Hypothalamus (tissue), 51 donors: ENCODE measurements at regions not wholly inside any gene's neighbourhood (a gene's known extent, or its start where the extent isn't known, plus 50 kb on each side); places are given as distances from the start of the nearest gene placed in this dataset.

Experiments
- DNase-seq, 51 donors: peaks; one replicate each; lab custom pipeline; 2025; lab: John Stamatoyannopoulos, UW

- no peak for DNase-seq
Measured at GRCh38 chr12:41897593-41897992, 247.1 kb downstream of the GXYLT1 start.

GRCh38 chr12:41893491-41893890 is 251.2 kb downstream of the GXYLT1 start:
- DNase-seq = no peak

- no peak for DNase-seq
Measured at GRCh38 chr12:41892302-41892701, 252.4 kb downstream of the GXYLT1 start.

DNA sequence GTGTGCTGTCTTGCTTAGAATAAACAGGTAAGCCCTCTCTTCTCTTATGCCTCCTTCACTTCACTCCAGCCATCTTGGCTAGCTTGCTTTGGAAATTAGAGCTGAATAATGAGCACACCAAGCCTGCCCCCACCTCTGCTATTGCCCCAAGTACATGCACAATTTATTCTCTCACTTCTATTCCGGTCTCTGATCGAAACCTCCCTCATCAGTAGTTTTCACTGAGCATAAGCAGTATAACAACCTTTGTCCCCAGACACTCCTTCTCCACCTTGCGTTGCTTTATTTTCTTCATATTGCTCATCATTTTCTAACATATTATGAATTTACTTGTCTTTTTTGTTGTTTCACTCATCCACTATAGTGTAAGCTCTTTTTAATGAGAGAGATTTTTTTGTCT is 253.4 kb downstream of the GXYLT1 start:
- no peak for DNase-seq

DNA sequence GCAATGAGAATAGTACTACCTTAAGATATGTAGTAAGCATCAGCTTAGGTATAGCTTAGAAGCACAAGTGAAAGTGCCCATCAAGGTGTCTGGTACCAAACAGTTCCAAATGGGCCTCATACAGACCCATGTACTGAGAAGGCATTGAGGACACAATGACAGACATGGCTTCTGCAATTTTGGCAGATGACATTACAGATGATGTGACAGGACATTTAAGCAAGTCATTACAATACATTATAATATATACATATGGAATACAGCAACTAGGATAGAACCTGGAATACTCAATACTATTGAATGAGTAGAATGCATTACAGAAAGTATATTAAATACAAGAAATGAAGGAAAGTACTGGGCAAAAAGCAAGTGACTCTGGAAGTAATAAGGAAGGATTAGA is 256.4 kb downstream of the GXYLT1 start:
- no peak for DNase-seq

DNA sequence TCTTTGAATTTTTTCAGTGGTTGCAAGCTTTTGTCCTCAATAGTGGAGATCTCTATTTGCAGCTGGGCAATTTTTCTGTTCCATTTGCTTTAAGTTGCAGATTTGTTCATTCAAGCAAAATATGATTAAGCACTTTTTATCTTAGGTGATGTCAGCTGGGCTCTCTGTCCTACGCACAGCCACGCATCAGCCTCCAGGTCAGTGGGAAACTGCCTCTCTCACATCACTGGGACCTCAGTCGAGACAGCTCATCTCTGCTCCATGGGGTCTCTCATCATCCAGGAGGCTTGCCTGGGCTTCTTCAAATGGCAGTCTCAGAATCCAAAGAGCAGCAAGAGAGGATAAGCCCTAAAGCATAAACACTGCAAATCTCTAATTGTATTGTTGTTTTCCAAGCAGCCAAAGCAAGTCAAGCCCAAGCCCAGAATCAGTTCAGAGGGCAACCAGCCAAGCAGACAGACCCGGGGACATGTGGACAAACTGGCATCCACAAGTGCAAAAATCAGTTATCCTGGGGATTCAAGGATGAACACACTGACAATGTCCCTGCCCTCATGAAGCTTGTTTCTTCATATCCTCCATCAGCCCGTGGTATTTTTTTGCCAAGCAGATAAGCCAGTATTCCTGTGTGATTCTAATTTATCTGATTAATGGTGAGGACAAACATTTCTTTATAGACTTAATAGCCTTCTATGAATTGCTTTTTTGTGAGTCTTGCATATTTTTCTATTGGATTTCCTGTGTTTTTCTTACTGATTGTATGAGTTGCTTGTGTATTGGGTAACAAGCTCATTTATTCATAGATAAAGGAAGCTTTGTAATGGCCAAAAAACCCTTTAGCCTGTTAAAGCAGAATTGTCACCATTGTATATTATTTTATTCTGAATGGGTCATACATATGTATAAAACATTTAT is 262.5 kb downstream of the GXYLT1 start:
- no peak for DNase-seq

DNA sequence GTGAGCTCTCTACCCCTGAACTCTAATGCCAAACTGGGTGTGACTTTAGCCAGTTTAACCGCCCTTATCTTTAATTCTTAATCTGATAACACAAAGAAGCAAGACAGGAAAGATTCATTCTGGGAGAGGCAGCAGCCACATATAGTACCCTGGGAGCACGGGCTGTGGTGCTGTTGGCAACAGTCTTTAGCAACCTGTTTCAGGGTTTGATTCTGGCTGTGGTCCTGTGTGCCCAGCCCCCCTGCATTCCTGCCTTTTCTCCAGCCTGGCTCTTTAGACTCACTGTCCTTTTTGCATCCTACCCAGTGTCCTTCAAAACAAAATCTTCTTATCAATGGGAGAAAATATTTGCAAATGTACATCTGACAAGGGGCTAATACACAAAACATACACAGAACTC is 275.2 kb downstream of the GXYLT1 start:
- DNase-seq = no peak

DNA sequence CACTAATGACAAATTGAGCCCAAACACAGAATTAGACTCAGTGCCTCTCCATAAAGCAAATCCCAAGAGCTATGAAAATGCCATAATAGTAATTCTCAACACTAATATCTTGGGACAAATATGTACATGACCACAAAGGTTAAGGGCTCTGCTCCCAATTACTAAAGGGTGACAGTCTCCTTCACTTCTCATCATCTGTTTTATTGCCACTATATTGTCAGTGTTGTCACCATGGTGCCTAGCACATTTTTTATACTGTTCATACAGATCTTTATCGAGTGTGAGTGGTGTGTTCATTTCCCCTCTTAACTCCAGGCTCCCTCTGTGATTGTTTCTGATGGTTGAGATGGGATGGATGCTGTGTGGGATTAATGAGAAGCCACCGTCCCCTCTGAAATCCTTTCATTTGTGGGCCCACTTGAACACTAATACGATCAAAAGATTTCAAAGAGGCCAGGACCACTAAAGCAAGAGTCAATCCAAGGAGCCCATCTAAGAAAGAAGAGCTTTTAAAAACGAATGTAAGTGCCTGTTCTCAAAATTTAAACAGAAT is 277.7 kb downstream of the GXYLT1 start:
- DNase-seq = no peak

DNA sequence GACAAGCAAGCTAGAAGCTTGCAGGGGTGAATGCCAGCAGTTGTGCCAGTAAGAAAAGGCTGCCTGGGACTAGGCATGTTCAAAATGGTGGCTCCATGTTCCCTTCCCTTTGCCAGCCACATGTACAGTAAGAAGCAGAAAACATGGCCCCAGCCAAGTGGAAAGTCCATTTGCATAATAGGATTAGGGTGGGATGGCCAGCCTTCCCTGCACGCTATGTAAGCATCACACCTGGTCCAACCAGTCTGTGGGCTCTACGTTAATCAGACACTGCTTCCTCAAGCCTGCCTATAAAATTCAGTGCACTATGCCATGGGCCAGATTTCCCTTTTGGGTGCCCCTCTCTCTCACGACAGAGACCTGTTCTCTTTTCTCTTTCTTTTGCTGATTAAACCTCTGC is 288.4 kb downstream of the GXYLT1 start:
- no peak for DNase-seq

- DNase-seq = no peak
Measured at GRCh38 chr12:41850046-41850445, 294.6 kb downstream of the GXYLT1 start.

- DNase-seq = no peak
Measured at GRCh38 chr12:41846718-41847117, 298.0 kb downstream of the GXYLT1 start.

DNA sequence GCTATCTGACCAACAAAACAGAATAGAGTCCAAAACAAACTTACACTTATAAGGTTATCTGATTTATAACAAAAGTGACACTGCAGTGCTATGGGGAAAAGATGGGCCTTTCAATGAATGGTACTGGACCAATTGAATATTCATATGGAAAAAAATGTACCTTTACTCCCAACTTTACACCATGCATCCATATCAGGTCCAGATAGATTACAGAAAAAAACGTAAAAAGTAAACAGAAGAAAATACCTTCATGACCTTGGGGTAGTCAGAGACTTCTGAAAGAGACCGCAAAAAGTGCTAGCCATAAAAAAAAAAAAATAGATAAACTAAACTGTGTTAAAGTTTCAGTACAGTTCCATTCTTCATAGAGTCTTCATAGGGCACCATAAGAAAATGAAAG is 308.3 kb downstream of the GXYLT1 start:
- no peak for DNase-seq

GRCh38 chr12:41835556-41835955 is 309.1 kb downstream of the GXYLT1 start:
- no peak for DNase-seq

DNA sequence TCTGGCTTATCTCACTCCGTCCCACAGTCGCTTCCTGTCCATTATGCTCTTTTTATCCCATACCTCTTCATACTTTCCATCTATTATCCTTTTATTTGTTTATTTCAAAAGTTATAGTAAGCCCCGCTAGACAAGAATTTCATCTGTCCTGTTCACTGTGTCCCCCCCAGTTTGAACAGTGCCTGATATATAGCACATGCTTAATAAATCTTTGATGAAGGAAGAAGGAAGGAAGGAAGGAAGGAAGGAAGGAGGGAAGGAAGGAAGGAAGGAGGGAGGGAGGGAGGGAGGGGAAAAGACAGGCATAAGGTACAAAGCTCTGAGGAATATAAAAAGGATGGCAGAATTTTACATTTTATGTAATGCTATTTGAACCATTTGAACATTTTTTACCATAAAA is 324.7 kb downstream of the GXYLT1 start:
- DNase-seq = no peak

DNA sequence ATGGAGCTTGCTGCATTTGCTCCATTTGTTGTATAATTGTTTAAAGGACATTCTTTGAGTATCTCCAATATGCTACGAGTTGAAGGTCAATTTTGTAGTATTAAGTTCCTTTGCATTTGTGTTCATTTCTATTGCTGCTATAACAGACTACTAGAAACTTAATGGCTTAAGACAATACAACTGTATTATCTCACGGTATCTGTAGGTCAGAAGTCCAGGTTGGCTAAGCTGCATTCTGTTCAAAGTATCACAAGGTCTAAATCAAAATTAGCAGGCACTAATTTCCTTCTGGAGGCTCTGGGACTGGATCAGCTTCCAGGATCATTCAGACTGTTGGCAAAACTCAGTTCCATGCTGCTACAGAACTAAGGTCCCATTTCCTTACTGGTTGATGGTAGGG is 340.6 kb downstream of the GXYLT1 start:
- DNase-seq = no peak

GRCh38 chr12:41802803-41803202 is 341.9 kb downstream of the GXYLT1 start:
- no peak for DNase-seq

GRCh38 chr12:41801261-41801660 is 343.4 kb downstream of the GXYLT1 start:
- DNase-seq = no peak

GRCh38 chr12:41799671-41800070 is 345.0 kb downstream of the GXYLT1 start:
- no peak for DNase-seq

DNA sequence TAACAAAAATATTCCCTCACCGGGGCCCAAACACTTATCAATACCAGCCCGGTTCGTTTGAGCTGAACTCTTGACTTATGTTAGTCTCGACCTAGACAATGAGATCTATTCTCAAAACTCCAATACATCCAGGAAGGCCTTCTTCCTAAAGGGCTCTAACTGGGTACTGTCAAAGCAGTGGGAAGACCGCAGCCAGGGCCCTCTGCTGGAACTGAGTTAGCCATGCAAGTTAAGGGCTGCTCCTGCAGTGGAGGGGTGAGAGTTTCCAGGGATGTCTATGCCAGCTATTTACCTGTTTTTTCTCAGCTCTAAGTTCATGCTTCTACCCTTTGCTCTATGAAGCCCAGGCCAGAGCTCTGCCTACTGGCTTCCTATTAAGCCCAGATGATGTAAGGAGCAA is 348.8 kb downstream of the GXYLT1 start:
- DNase-seq = peak in 1 of 51 donors; percentile 1

GRCh38 chr12:41795051-41795600 is 349.5 kb downstream of the GXYLT1 start:
- DNase-seq = peak in 1 of 51 donors; percentile 6

GRCh38 chr12:41794336-41794735 is 350.3 kb downstream of the GXYLT1 start:
- no peak for DNase-seq

DNA sequence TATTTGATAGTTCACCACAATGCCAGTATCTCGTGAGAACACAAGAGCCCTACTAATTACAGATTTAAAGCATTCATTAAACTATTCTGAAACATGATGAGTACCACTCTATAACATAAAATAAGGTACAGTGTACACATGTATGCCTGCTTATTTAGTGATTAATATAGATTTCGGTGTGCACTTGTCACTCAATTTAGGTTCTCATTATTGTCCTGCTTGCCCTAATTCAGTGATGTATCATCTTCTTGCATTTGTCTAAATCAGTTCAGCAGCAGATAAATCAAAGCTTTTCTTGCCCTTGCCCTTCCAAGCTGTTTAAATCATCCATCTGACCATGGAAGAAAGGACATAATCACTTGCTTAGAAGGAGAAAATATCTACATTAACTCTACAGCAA is 359.7 kb downstream of the GXYLT1 start:
- no peak for DNase-seq
